SKM-1 (cell line): ENCODE measurements at regions not wholly inside any gene's neighbourhood (a gene's known extent, or its start where the extent isn't known, plus 50 kb on each side); places are given as distances from the start of the nearest gene placed in this dataset.

Experiments used
- DNase-seq: peaks from one replicate; lab custom pipeline; 2025; ENCODE audit not compliant: unreplicated experiment; lab: John Stamatoyannopoulos, UW

DNA sequence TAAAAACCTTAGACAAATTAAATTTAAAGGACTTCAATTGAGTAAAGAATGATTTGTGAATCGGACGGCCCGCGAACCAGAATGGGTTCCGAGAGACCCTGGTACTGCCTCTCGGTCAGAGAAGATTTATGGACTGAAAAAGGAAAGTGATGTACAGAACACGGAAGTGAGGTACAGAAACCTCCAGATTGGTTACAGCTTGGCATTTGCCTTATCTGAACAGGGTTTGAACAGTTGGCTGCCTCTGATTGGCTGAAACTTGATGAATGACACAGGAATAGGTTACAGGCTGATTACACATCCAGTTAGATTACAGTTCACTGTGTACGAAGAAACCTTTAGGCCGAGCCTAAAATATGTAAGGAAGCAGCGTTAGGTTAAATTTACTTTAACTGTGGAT lies 156.5 kb upstream of the EGFLAM start:
- no peak for DNase-seq

GRCh38 chr5:38099205-38100168 lies 158.9 kb upstream of the EGFLAM start:
- no peak for DNase-seq

- DNase-seq: no peak
Measured at GRCh38 chr5:38094889-38095288, 163.5 kb upstream of the EGFLAM start.

- no peak for DNase-seq
Measured at GRCh38 chr5:38093855-38094254, 164.5 kb upstream of the EGFLAM start.

- DNase-seq: no peak
Measured at GRCh38 chr5:38086777-38087176, 171.6 kb upstream of the EGFLAM start.

DNA sequence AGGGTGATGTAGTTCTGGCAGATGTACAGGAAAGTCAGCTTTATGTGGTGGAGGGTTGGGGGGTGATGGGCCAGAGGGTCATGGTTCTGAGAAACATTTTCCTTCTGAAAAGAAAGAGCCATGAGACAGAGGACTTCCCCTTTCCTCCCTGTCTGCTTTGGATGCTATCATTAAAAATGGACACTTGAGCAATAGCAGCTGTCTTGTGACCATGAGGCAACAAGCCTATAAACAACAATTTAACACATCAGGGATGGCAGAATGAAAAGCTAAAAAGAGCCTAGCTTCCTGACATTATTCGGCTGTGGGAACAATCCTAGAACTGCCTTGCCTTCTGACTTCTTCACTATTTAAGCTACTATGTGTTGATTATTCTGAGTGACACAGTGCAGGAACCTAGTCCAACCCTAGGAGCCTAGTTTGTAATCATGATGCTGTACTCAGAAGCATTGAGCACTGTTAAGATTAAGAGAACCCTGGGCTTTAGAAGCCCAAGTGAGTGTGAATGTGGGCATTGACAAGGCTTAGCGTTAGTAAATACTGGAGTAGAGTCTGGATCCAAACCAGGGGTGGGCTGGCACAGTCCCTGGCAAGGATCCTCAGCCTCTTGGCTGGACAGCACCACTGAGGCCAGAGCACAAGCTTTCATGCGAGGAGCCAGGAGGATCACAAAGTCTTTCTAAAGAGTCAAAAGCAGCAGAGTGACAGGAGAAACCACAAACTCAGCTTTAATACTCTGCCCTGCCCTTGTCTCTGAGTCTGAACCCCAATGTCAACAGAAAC lies 178.5 kb upstream of the EGFLAM start:
- DNase-seq: no peak

GRCh38 chr5:38078161-38078560 lies 180.2 kb upstream of the EGFLAM start:
- DNase-seq: no peak

DNA sequence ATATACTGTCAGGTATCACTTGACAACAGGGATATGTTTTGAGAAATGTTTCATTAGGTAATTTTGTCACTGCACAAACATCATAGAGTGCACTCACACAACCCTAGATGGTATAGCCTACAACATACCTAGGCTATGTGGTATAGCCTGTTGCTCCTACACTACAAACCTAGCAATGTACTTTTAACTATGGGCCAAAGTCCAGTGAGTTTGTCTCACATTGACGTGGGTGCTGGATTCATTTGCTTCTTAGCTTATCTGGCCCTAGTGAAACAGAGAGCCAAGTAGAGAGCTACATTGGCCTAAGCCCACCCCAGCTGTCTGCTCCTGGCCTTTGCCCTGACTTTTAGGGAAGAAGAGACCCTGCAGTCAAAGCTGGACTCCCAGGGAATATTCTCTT lies 180.7 kb upstream of the EGFLAM start:
- DNase-seq: no peak

- no peak for DNase-seq
Measured at GRCh38 chr5:38071831-38072694, 186.3 kb upstream of the EGFLAM start.

GRCh38 chr5:38070304-38070950 lies 187.9 kb upstream of the EGFLAM start:
- no peak for DNase-seq

DNA sequence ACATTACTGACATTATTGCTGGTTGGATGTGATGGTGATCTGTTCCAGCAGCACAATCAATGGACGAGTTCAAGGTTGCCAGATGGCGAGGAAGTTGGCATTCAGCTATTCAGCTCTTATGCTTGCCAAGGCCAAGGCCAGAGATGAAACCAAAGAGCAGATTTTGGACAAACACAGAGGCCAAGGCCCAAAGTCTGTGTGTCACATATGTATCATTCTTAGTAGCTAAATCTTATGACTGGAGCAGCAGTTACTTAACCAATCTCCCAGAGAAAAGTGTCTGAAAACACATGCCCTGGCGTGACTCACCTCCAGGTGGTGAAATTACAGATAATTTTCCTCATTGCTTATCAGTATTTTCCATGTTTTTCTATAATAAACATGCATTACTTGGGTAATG lies 189.0 kb upstream of the EGFLAM start:
- no peak for DNase-seq

DNA sequence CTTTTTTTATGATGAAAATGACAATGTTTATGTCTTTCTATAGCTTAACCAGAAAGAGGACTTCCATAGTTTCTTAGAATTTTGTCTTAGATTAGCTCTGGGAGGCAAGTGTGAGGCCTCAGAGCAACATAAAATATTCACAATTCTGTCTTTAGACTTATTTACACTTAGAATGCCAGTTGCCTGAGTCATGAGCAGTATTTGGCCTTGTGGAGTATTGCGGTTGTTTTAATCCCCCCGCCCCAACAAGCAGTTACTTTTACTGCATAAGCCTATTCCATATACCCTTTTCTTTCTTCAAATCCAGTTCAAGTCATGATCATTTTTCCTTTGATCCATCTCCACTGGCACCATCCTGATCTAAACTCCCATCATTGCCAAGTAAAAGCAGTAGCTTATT lies 198.0 kb upstream of the EGFLAM start:
- no peak for DNase-seq

GRCh38 chr5:38059876-38060275 lies 198.5 kb upstream of the EGFLAM start:
- DNase-seq: no peak

GRCh38 chr5:38051711-38052511 lies 206.4 kb upstream of the EGFLAM start:
- DNase-seq: no peak

GRCh38 chr5:38048400-38048799 lies 208.6 kb upstream of the GDNF start:
- no peak for DNase-seq

- no peak for DNase-seq
Measured at GRCh38 chr5:38046103-38046502, 206.3 kb upstream of the GDNF start.

- no peak for DNase-seq
Measured at GRCh38 chr5:38045446-38045845, 205.6 kb upstream of the GDNF start.

DNA sequence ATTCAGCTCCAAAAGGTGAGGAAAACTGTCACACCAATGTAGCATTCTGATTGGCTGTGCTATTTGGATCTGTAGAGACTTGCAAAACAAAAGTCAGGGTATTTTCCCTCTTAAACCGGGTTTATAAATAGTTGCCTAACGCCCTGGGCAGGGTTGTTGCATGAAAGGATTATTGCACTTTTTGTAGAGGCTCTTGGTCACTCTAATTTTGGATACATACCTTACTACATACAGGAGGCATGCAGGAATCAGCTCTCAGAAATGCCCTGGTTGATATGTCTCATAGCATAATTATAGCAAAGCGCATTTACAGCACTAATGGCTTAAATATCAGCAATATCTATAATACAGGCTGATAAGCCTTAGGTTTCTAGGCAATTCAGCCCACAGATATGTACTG lies 200.0 kb upstream of the GDNF start:
- DNase-seq: no peak

GRCh38 chr5:38039091-38039490 lies 199.2 kb upstream of the GDNF start:
- no peak for DNase-seq

GRCh38 chr5:38036765-38037164 lies 196.9 kb upstream of the GDNF start:
- DNase-seq: no peak
